HFFc6 (cell line): ENCODE measurements at regions not wholly inside any gene's neighbourhood (a gene's known extent, or its start where the extent isn't known, plus 50 kb on each side); places are given as distances from the start of the nearest gene placed in this dataset.
A peak's percentile ranks its signal among the peaks of the same experiment; 100 is the strongest.

Experiments used
- DNase-seq: peaks from one replicate; pipeline ENCODE4 v3.0.0-alpha.2; 2018
- H3K27ac Mint-ChIP-seq: 2 replicates; pipeline ENCODE4 v1.8.0; 2020; ENCODE audit warnings: mild to moderate bottlenecking, mixed read lengths
- H3K27me3 Mint-ChIP-seq: 2 replicates; pipeline ENCODE4 v1.8.0; 2021; ENCODE audit warnings: mild to moderate bottlenecking, moderate library complexity, mixed read lengths; ENCODE audit not compliant: insufficient read depth
- H3K36me3 Mint-ChIP-seq: 2 replicates; pipeline ENCODE4 v1.8.0; 2021; ENCODE audit warnings: low read depth, mixed read lengths
- H3K4me1 Mint-ChIP-seq: 2 replicates; pipeline ENCODE4 v1.8.0; 2020; ENCODE audit warnings: low read depth, mixed read lengths
- H3K4me3 Mint-ChIP-seq: 2 replicates; pipeline ENCODE4 v1.8.0; 2020; ENCODE audit warnings: mild to moderate bottlenecking, moderate library complexity, mixed read lengths
- H3K9me3 Mint-ChIP-seq: 2 replicates; pipeline ENCODE4 v1.8.0; 2020; ENCODE audit warnings: mild to moderate bottlenecking, mixed read lengths
- CTCF ChIP-seq: fragments of 200-600 bp; sonication (generic); IDR thresholded peaks from 2 replicates; pipeline ENCODE4 v1.5.0; 2021; ENCODE audit warnings: antibody characterized with exemption, mild to moderate bottlenecking

DNA sequence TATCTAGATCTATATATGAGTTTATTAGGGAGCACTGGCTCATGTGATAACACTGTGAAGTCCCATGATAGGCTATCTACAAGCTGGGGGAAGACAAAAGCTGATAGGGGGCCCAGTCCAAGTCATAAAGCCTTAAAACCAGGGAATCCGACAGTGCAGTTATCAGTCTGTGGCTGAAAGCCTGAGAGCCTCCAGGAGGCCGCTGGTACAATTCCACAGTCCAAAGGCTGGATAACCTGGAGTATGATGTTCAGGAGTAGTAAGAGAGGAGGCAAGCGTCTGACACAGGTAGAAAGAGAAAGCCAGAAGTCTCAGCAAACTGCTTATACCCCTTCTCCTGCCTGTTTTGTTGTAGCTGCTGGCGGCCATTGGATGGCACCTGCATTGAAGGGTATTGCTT is 177.6 kb upstream of the SPRY1 start:
- peaks cover 9% of the 10 kb centered on the region; the same call in 1 of the 2 replicates for H3K36me3 Mint-ChIP-seq
- peaks cover 25% of the 10 kb centered on the region for H3K4me1 Mint-ChIP-seq
- H3K27me3 Mint-ChIP-seq: no peaks in the 10 kb centered on the region

GRCh38 chr4:123229286-123229685 is 167.3 kb upstream of the SPRY1 start:
- peaks cover 14% of the 10 kb centered on the region; the same call in 1 of the 2 replicates for H3K36me3 Mint-ChIP-seq
- no peaks in the 10 kb centered on the region for H3K9me3 Mint-ChIP-seq
- peaks cover 49% of the 10 kb centered on the region for H3K4me1 Mint-ChIP-seq
- H3K4me3 Mint-ChIP-seq: no peak overlapping the region
- DNase-seq: no peak
- TF ChIP-seq CTCF: no peak
- H3K27me3 Mint-ChIP-seq: no peaks in the 10 kb centered on the region
- no peak overlapping the region for H3K27ac Mint-ChIP-seq

More for the DNA sequence above, 177.6 kb upstream of the SPRY1 start:
- H3K9me3 Mint-ChIP-seq: no peaks in the 10 kb centered on the region
- DNase-seq: no peak
- H3K27ac Mint-ChIP-seq: no peak overlapping the region
- no peak for TF ChIP-seq CTCF
- H3K4me3 Mint-ChIP-seq: no peak overlapping the region

- H3K27ac Mint-ChIP-seq: peak overlapping the region; percentile 20; the same call in 1 of the 2 replicates
- H3K27me3 Mint-ChIP-seq: no peaks in the 10 kb centered on the region
Measured at GRCh38 chr4:123230061-123230460, 166.5 kb upstream of the SPRY1 start.

DNA sequence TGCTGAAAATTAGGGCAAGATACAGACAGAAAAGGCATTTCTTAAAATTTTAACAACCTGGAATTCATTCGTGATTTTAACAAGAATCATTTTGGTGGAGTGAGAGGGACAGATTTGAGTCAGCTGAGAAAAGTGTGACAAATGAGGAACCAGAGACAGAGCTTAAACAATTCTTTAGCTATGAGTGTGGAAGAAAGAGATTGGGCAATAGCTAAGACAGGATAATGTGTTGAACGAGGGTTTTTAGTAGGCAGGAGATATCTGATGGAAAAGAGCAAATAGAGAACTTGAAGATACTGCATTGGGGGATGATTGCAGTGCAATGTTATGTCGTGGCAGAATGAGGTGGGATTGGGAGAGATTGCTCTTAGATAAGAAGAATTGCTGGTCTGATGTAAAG is 164.2 kb upstream of the SPRY1 start:
- peak overlapping the region; percentile 35 for H3K4me3 Mint-ChIP-seq
- H3K9me3 Mint-ChIP-seq: no peaks in the 10 kb centered on the region
- peaks cover 5% of the 10 kb centered on the region; the same call in 1 of the 2 replicates for H3K36me3 Mint-ChIP-seq
- H3K27me3 Mint-ChIP-seq: no peaks in the 10 kb centered on the region
- no peak for TF ChIP-seq CTCF
- peaks cover 79% of the 10 kb centered on the region for H3K4me1 Mint-ChIP-seq
- DNase-seq: peak; percentile 64
- peak overlapping the region; percentile 47 for H3K27ac Mint-ChIP-seq

More at GRCh38 chr4:123230061-123230460, 166.5 kb upstream of the SPRY1 start:
- peaks cover 57% of the 10 kb centered on the region for H3K4me1 Mint-ChIP-seq
- no peaks in the 10 kb centered on the region for H3K9me3 Mint-ChIP-seq
- DNase-seq: no peak
- H3K36me3 Mint-ChIP-seq: peaks cover 10% of the 10 kb centered on the region; the same call in 1 of the 2 replicates
- H3K4me3 Mint-ChIP-seq: no peak overlapping the region
- no peak for TF ChIP-seq CTCF

- peaks cover 5% of the 10 kb centered on the region; the same call in 1 of the 2 replicates for H3K36me3 Mint-ChIP-seq
- no peaks in the 10 kb centered on the region for H3K9me3 Mint-ChIP-seq
- peaks cover 79% of the 10 kb centered on the region for H3K4me1 Mint-ChIP-seq
- H3K27ac Mint-ChIP-seq: peak overlapping the region; percentile 4; the same call in 1 of the 2 replicates
- H3K4me3 Mint-ChIP-seq: no peak overlapping the region
- H3K27me3 Mint-ChIP-seq: no peaks in the 10 kb centered on the region
- TF ChIP-seq CTCF: no peak
- no peak for DNase-seq
Measured at GRCh38 chr4:123233136-123233768, 163.3 kb upstream of the SPRY1 start.
